Activated T-cell treated with anti-CD3 and anti-CD28 coated beads, Interleukin-2, amount 50 U/mL, for 4 hours (primary cell): ENCODE measurements at regions not wholly inside any gene's neighbourhood (a gene's known extent, or its start where the extent isn't known, plus 50 kb on each side); places are given as distances from the start of the nearest gene placed in this dataset.

Experiments used
- ATAC-seq, 2 donors: fragments of 200-7000 bp; cut with Tn5 transposase; one replicate each; pipeline ENCODE4 v1.10.0; 2021
- DNase-seq: peaks from one replicate; pipeline ENCODE4 v3.0.0-alpha.2; 2020
- H3K27me3 Mint-ChIP-seq: one replicate; pipeline ENCODE4 v1.8.0; 2021; ENCODE audit warnings: low read depth, mixed read lengths
- H3K36me3 Mint-ChIP-seq: one replicate; pipeline ENCODE4 v1.8.0; 2022; ENCODE audit warnings: mixed read lengths; ENCODE audit not compliant: insufficient read depth
- H3K4me1 Mint-ChIP-seq: one replicate; pipeline ENCODE4 v1.8.0; 2021; ENCODE audit warnings: low read depth, mixed read lengths
- H3K4me3 Mint-ChIP-seq: one replicate; pipeline ENCODE4 v1.8.0; 2021; ENCODE audit warnings: mild to moderate bottlenecking, moderate library complexity, mixed read lengths
- H3K9me3 Mint-ChIP-seq: one replicate; pipeline ENCODE4 v1.8.0; 2021; ENCODE audit warnings: mixed read lengths

DNA sequence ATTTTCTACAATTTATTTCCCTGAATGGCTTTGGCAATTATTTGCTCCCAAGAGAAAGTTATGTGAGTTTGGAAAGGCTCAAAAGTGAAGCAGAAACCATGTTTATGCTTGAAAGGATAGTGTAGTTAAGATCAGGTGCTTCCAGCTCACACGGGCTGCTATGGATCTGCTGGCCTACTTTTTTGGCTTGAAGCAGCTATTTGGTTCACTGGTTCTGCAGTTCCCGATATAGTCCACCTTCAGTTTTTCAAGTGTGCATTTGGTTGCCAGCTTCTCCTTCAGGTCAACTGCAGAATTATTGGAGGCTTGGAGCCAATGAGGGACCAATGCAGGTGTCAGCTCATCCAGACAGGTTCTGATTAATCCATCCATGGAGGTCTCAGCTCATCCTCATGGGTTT, 484.3 kb upstream of the SEMA3A start:
- Mint-ChIP-seq H3K27me3 (no peaks in the 10 kb centered on the region), H3K9me3 (no peaks in the 10 kb centered on the region), H3K36me3 (no peaks in the 10 kb centered on the region), H3K4me3 (no peak overlapping the region), H3K4me1 (no peaks in the 10 kb centered on the region)
- no peak for ATAC-seq
- DNase-seq, result no peak

DNA sequence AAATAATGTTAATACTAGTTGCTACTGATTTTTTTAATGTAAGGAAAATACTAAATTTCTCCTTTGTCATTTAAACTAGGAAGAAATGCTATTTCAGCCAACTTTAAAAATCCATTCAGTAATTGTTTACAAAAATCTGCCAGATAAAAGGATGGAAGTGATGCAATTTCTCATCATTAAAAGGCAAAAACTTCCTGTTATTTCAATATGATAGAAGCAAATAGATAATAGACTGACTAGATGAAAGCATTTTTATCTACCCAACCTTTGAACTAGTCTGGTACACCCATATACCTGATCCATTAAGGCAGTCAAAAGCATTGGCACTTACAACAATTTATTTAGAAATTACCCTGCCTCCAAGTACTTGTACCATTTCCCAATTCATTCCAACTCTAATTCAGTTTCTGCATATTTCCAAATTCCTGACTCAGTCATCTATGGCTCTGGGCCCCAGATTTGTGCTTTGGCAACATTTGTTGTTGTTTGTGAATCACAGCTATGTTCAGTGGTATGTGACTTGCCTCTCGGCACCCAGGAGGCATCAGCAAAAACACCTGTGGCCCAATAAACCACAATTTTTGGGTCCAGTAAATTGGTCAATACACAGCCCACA, 482.6 kb upstream of the SEMA3A start:
- H3K4me3 Mint-ChIP-seq, result no peak overlapping the region
- H3K36me3 Mint-ChIP-seq, result no peaks in the 10 kb centered on the region
- no peaks in the 10 kb centered on the region for H3K4me1 Mint-ChIP-seq
- H3K9me3 Mint-ChIP-seq, result no peaks in the 10 kb centered on the region
- ATAC-seq (no peak), DNase-seq (no peak)
- no peaks in the 10 kb centered on the region for H3K27me3 Mint-ChIP-seq

DNA sequence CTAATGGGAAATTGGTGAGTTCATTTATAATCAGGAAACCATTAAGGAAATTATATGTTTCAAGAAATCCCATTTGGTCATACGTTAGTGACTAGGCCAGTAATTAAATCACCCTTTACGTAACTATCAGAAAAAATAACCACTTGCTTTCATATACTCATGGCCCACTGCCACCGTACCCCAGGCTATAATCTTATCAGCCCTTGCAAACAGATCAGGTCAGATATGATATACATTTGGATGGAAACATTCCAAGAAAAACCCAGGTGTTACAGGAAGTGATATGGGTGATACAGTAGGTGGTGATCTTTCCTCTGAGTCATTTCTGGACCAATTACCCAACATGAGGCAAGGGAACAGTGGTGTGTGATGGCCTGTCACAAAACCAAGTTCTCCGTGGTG, 481.0 kb upstream of the SEMA3A start:
- Mint-ChIP-seq H3K9me3 (no peaks in the 10 kb centered on the region), H3K27me3 (no peaks in the 10 kb centered on the region), H3K36me3 (no peaks in the 10 kb centered on the region), H3K4me3 (no peak overlapping the region), H3K4me1 (no peaks in the 10 kb centered on the region)
- no peak for DNase-seq
- ATAC-seq, result no peak

DNA sequence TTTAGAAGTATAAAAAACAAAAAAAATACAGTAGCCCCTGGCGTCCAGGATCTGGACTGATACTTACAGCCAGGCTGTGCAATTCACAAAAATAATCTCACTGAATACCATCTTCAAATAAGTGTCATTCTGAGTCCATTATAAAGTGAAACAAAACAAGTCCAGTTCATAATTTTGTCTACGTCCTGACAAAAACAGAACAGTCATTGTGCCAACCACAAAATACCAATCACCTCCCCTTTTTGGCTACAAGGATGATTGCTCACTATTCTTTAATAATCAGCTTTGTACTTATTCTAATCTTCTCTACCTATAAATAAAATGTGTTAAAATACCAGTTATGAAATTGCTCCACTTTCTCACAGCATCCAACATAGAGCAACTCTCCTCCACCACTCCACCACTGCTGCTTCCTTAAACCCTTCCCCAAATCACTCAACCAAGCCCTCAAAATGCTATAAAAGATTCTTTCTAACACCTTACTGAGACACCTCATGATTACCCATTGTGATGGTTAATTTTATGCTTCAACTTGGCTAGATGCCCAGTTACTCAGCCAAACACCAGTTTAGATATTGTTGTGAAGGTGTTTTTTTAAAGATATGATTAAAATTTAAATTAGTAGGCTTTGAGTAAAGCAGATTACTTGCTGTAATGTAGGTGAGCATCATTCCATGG, 479.8 kb upstream of the SEMA3A start:
- Mint-ChIP-seq H3K27me3 (no peaks in the 10 kb centered on the region), H3K4me1 (no peaks in the 10 kb centered on the region), H3K36me3 (no peaks in the 10 kb centered on the region), H3K4me3 (no peak overlapping the region), H3K9me3 (no peaks in the 10 kb centered on the region)
- ATAC-seq (no peak), DNase-seq (no peak)

DNA sequence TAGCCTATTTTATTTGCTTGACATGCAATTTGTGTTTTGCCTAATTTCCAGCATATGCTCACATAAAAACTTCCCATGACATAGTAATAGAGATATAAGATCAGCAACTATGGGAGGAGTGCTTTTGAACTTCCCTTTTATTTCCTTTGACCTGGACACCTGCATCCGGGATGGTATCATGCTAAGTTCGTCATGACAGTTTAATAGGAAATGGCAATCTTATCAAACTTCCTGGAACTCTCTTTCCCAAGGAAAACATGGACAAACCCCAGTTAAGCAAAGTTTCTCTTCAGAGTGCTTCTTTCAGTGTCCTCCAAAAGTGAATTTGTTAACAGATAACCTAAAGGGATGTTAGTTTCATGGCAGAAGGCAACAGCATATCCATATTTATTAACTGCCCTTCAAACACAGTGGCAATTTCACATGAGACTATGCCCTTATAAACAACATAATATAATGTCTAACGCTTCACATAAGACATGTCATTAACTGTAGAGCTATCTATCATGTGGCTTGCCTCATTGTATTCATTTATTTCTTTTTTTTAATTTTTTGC, 474.7 kb upstream of the SEMA3A start:
- Mint-ChIP-seq H3K27me3 (no peaks in the 10 kb centered on the region), H3K4me3 (no peak overlapping the region), H3K4me1 (no peaks in the 10 kb centered on the region), H3K9me3 (no peaks in the 10 kb centered on the region), H3K36me3 (no peaks in the 10 kb centered on the region)
- DNase-seq (no peak), ATAC-seq (no peak)

DNA sequence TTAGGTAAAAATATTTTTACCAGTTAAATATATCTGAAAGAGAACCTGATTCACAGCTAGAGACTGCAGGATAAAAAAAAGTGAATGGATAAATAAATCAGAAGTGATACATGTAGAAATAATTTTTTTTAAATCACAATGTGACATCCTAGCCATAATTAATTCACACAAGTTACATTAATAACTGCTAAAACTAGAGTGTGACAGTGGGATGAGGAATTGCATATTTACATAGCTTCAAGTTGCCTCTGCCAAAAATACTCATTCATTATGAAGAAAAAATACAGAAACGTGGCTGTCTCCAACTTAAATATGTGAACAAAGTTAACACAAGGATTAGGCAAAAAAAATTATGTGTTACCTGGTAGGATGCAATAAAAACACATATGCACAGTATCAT, 473.5 kb upstream of the SEMA3A start:
- Mint-ChIP-seq H3K9me3 (no peaks in the 10 kb centered on the region), H3K36me3 (no peaks in the 10 kb centered on the region), H3K4me3 (no peak overlapping the region), H3K4me1 (no peaks in the 10 kb centered on the region), H3K27me3 (no peaks in the 10 kb centered on the region)
- no peak for DNase-seq
- no peak for ATAC-seq

DNA sequence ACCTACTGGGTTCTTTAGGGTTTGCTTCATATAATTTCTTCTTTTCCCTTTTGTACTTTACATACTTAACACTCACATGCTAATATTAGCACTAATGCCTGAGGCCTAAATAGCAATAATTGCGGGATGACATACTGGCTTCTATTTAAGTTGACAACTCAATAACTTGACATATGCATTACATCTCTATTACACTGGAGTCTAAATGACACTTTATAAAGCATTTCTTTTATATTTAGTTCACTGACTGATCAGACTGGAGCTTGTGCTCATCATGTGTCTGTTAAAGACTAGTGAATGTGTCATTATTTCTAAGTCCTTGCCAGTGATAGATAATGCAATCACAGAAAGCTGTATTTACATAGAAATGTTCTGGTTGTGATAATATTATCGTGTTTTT, 472.1 kb upstream of the SEMA3A start:
- Mint-ChIP-seq H3K4me1 (no peaks in the 10 kb centered on the region), H3K27me3 (no peaks in the 10 kb centered on the region), H3K9me3 (no peaks in the 10 kb centered on the region), H3K36me3 (no peaks in the 10 kb centered on the region), H3K4me3 (no peak overlapping the region)
- DNase-seq (no peak), ATAC-seq (no peak)

DNA sequence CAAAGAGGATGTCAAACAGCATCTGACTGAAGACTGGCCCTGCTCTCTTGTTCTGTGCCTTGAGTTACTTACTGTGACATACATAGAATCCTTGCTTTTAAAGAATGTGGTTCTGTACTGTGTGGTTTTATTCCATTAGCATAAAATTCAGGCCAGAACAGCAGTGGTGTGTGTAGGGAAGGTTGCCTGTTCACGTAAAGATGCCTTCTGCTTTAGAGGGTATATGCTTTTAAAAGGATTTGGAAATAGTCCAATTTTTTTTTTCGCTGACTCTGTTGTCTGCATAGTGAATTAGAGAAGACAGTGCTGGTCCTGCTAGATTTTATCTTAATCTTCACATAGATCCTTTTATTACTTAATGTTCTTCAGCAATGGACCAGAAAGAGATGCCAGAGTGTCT, 470.8 kb upstream of the SEMA3A start:
- no peaks in the 10 kb centered on the region for H3K36me3 Mint-ChIP-seq
- no peaks in the 10 kb centered on the region for H3K9me3 Mint-ChIP-seq
- H3K27me3 Mint-ChIP-seq, result no peaks in the 10 kb centered on the region
- H3K4me1 Mint-ChIP-seq, result no peaks in the 10 kb centered on the region
- H3K4me3 Mint-ChIP-seq, result no peak overlapping the region
- no peak for ATAC-seq
- no peak for DNase-seq

DNA sequence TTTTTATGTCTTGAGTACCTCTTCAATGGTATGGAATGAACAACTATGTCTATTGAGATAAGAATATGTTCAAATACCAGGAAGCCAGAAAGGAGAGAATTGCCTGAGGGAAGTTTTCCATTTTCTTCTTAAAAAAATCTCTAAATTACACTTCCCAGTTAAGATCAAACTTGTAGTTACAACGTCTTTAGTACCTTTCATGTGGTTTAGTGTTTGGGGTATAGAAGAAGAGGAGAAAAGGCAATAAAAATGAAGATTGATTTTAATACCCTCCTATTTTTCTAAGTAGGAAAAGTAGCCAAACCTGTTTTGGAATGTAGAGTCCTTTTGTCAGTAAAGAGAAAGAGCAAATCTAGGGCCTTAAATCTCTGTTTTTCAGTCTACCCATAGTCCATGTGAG, 470.0 kb upstream of the SEMA3A start:
- no peaks in the 10 kb centered on the region for H3K36me3 Mint-ChIP-seq
- H3K4me1 Mint-ChIP-seq, result no peaks in the 10 kb centered on the region
- H3K4me3 Mint-ChIP-seq, result no peak overlapping the region
- no peaks in the 10 kb centered on the region for H3K9me3 Mint-ChIP-seq
- H3K27me3 Mint-ChIP-seq, result no peaks in the 10 kb centered on the region
- ATAC-seq, result no peak
- no peak for DNase-seq

DNA sequence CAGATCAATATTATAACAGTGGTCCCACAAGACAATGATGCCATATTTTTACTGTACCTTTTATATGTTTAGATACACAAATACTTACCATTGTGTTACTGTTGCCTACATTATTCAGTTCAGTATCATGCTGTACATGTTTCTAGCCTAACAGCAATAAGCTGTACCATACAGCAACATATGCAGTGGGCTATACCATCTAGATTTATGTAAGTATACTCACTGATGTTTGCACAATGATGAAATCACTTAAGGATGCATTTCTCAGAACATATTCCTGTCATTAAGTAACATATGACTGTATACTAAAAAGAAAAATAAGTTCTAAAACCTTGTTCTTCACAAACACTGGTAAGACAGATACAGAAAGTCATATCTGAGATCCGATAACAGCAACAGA, 468.6 kb upstream of the SEMA3A start:
- no peak overlapping the region for H3K4me3 Mint-ChIP-seq
- H3K27me3 Mint-ChIP-seq, result no peaks in the 10 kb centered on the region
- no peak for DNase-seq
- no peaks in the 10 kb centered on the region for H3K9me3 Mint-ChIP-seq
- no peaks in the 10 kb centered on the region for H3K4me1 Mint-ChIP-seq
- no peaks in the 10 kb centered on the region for H3K36me3 Mint-ChIP-seq
- no peak for ATAC-seq

DNA sequence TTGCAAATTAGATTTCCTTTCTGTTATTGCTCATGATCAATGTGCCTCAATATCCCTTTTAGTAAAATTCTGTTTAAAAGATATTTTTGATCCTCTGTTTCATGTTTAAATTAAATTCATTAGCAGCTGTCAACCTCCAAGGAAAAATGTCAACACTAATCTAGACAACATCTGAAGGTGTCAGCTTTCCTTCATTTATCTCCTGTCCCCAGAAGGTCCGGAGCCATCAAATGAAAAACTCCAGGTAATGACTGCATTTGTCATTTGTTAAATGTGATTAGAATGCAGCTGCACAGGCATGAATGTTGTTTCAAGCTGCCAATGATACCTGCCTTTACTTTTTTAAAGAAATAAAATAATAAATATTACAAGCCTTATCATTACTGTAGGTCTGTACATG, 463.7 kb upstream of the SEMA3A start:
- no peaks in the 10 kb centered on the region for H3K4me1 Mint-ChIP-seq
- H3K36me3 Mint-ChIP-seq, result no peaks in the 10 kb centered on the region
- H3K27me3 Mint-ChIP-seq, result no peaks in the 10 kb centered on the region
- ATAC-seq (no peak), DNase-seq (no peak)
- H3K4me3 Mint-ChIP-seq, result no peak overlapping the region
- no peaks in the 10 kb centered on the region for H3K9me3 Mint-ChIP-seq

DNA sequence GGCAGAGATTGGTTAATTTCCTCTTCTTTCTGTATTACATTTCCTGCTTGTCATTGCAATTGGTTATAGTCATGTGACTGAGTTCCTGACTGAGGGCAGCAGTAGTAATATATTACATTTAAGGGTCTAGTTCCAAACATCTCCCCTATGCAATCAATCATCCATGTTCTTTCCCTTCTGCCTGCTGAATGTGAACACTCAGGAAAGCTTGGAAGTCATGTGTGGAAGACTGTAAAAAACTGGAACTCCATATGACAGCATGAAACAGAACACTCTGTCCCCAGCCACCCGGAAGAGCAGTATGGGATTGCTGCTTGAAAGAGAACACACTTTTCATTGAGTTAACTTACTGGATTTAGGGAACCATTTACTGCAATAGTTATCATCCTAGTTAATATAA, 459.7 kb upstream of the SEMA3A start:
- no peaks in the 10 kb centered on the region for H3K27me3 Mint-ChIP-seq
- H3K36me3 Mint-ChIP-seq, result no peaks in the 10 kb centered on the region
- ATAC-seq (no peak), DNase-seq (no peak)
- no peaks in the 10 kb centered on the region for H3K9me3 Mint-ChIP-seq
- no peak overlapping the region for H3K4me3 Mint-ChIP-seq
- no peaks in the 10 kb centered on the region for H3K4me1 Mint-ChIP-seq

DNA sequence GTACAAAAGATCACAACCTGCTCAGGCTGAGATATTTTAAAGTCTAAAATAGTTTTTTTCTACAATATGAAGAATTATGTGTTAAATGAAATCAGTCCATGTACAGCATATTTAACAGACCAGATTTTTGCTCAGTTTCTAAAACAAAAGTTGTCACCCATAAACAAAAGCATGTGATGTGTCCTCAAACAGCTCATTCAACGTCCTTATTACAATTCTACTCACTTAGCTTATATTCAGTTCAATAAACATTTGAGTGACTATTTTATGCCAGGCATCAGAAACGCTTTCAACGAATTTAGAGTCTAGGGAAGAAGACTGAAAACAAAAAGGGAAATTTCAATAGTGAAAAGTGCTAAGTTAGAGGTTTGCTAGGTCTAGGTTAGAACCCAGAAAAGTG, 457.3 kb upstream of the SEMA3A start:
- Mint-ChIP-seq H3K4me3 (no peak overlapping the region), H3K27me3 (no peaks in the 10 kb centered on the region), H3K4me1 (no peaks in the 10 kb centered on the region), H3K36me3 (no peaks in the 10 kb centered on the region), H3K9me3 (no peaks in the 10 kb centered on the region)
- ATAC-seq, result no peak
- no peak for DNase-seq

DNA sequence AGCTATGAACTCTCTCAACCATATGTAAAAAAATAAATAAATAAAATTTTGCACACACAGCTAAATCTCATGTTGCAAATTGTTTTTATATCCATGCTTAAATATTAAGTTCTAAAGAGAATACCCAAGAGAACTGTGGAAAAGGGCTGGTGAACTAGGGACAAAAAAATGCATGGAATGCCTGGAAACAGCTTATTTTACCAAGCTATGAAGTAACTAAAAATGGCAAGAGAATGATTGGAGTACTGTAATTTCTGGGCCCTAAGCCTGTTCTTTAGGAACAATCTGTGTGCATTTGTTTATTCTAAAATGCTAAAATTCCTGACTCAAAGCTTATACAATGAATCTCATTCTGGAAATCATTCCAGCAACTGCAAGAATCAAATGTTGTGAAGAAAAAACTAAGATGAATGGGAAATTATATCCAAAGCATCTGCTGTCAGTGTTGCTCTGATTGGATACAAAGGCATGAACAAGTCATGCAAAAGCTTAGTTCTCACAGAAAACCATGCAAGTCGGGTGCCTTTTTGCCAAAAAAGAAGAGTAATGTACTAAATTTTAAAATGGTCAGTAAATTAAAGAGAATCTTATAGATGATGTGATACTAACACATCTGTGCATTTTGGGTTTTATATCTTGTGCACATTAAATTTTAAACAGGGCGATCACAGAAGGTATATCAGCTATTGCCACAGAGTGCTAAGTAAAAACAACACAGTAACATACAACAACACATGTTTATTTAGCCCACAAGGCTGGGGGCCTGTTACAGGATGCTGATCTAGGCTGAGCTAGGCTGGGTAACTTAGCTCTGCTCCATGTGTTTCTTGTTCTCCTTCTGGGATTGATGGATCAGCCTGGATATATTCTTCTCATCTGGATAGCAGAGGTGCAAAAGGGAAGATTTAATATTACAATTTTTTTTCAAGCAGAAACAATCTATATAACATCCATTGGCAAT, 453.5 kb upstream of the SEMA3A start:
- no peaks in the 10 kb centered on the region for H3K9me3 Mint-ChIP-seq
- H3K36me3 Mint-ChIP-seq, result no peaks in the 10 kb centered on the region
- no peak overlapping the region for H3K4me3 Mint-ChIP-seq
- no peaks in the 10 kb centered on the region for H3K27me3 Mint-ChIP-seq
- DNase-seq (no peak), ATAC-seq (no peak)
- H3K4me1 Mint-ChIP-seq, result no peaks in the 10 kb centered on the region
